Trophoblast cell (in vitro differentiated cells and primary cell): ENCODE measurements at regions not wholly inside any gene's neighbourhood (a gene's known extent, or its start where the extent isn't known, plus 50 kb on each side); places are given as distances from the start of the nearest gene placed in this dataset.

Experiments used
- DNase-seq, 2 donors: peaks; one replicate each; pipeline ENCODE4 v3.0.0-alpha.2; 2016
- H2AFZ ChIP-seq: 2 replicates; pipeline ENCODE4 v1.6.1; 2013; ENCODE audit warnings: low read length, moderate library complexity, mild to moderate bottlenecking; ENCODE audit not compliant: insufficient read depth, poor library complexity
- H2AK5ac ChIP-seq: 2 replicates; pipeline ENCODE4 v1.6.1; 2013; ENCODE audit warnings: mild to moderate bottlenecking, low read length
- H2BK120ac ChIP-seq: 2 replicates; pipeline ENCODE4 v1.6.1; 2013; ENCODE audit warnings: low read length, mild to moderate bottlenecking, moderate library complexity; ENCODE audit not compliant: insufficient read depth, poor library complexity
- H2BK12ac ChIP-seq: 2 replicates; pipeline ENCODE4 v1.6.1; 2013; ENCODE audit warnings: mild to moderate bottlenecking, low read length, moderate library complexity
- H2BK5ac ChIP-seq: 2 replicates; pipeline ENCODE4 v1.6.1; 2013; ENCODE audit warnings: low read length, low read depth, moderate library complexity, mild to moderate bottlenecking; ENCODE audit not compliant: poor library complexity
- H3K14ac ChIP-seq: 2 replicates; pipeline ENCODE4 v1.6.1; 2013; ENCODE audit warnings: mild to moderate bottlenecking, low read length
- H3K18ac ChIP-seq: 2 replicates; pipeline ENCODE4 v1.6.1; 2013; ENCODE audit warnings: mild to moderate bottlenecking, low read length
- H3K23ac ChIP-seq: 2 replicates; pipeline ENCODE4 v1.6.1; 2013; ENCODE audit warnings: low read length
- H3K27ac ChIP-seq: 2 replicates; pipeline ENCODE4 v1.5.1; 2013; ENCODE audit warnings: low read depth, mild to moderate bottlenecking, inconsistent platforms, low read length, moderate library complexity
- H3K27me3 ChIP-seq: 2 replicates; pipeline ENCODE4 v1.6.1; 2013; ENCODE audit warnings: inconsistent platforms, mild to moderate bottlenecking, low read length, moderate library complexity; ENCODE audit not compliant: insufficient read depth
- H3K36me3 ChIP-seq, 2 experiments: 1 replicate in 1 of 2; 2 replicates in 1 of 2; pipeline ENCODE4 v1.6.1; 2013; ENCODE audit warnings: low read length in 2 of 2, mild to moderate bottlenecking in 2 of 2, moderate library complexity in 1 of 2; ENCODE audit not compliant: insufficient read depth in 2 of 2, control insufficient read depth in 1 of 2
- H3K4ac ChIP-seq: 2 replicates; pipeline ENCODE4 v1.6.1; 2013; ENCODE audit warnings: low read depth, mild to moderate bottlenecking, low read length, moderate library complexity
- H3K4me1 ChIP-seq, 2 experiments: 1 replicate in 1 of 2; 2 replicates in 1 of 2; pipeline ENCODE4 v1.6.1; 2013; ENCODE audit warnings: low read length in 2 of 2, mild to moderate bottlenecking in 2 of 2, moderate library complexity in 1 of 2; ENCODE audit not compliant: insufficient read depth in 2 of 2, control insufficient read depth in 1 of 2
- H3K4me2 ChIP-seq: 2 replicates; pipeline ENCODE4 v1.6.1; 2013; ENCODE audit warnings: inconsistent platforms, mild to moderate bottlenecking, low read length, moderate library complexity
- H3K4me3 ChIP-seq: 2 replicates; pipeline ENCODE4 v1.5.1; 2013; ENCODE audit warnings: mild to moderate bottlenecking, low read depth, low read length, inconsistent platforms
- H3K79me1 ChIP-seq: one replicate; pipeline ENCODE4 v1.6.1; 2013; ENCODE audit warnings: low read length
- H3K79me2 ChIP-seq: 2 replicates; pipeline ENCODE4 v1.6.1; 2013; ENCODE audit warnings: low read length, mild to moderate bottlenecking; ENCODE audit not compliant: control insufficient read depth, insufficient read depth, poor library complexity
- H3K9ac ChIP-seq: 2 replicates; pipeline ENCODE4 v1.6.1; 2013; ENCODE audit warnings: mild to moderate bottlenecking, low read length
- H3K9me3 ChIP-seq: 2 replicates; pipeline ENCODE4 v1.6.1; 2013; ENCODE audit warnings: low read depth, mild to moderate bottlenecking, control low read depth, inconsistent platforms, low read length; ENCODE audit not compliant: insufficient read depth
- H4K12ac ChIP-seq: 2 replicates; pipeline ENCODE4 v1.6.1; 2013; ENCODE audit warnings: low read depth, mild to moderate bottlenecking, low read length, moderate library complexity
- H4K8ac ChIP-seq: 2 replicates; pipeline ENCODE4 v1.6.1; 2013; ENCODE audit warnings: low read depth, mild to moderate bottlenecking, low read length, moderate library complexity
- H4K91ac ChIP-seq: one replicate; pipeline ENCODE4 v1.6.1; 2013; ENCODE audit warnings: low read depth, mild to moderate bottlenecking, low read length, moderate library complexity
- WGBS: extraction: QIAGEN DNeasy Blood & Tissue Kit; methylation state at CpG from one replicate; pipeline ENCODE4 v1.1.7; 2013; ENCODE audit warnings: missing lambda C conversion rate; ENCODE audit not compliant: insufficient read length, insufficient coverage; ENCODE audit errors: extremely low coverage; 5-methylcytosine and 5-hydroxymethylcytosine counted together

- Histone ChIP-seq H3K27ac (no peak overlapping the region), H4K12ac (no peak overlapping the region), H3K4ac (no peak overlapping the region), H3K79me1 (no peaks in the 10 kb centered on the region), H3K4me1 (no peaks in the 10 kb centered on the region), H3K18ac (no peak overlapping the region), H3K23ac (no peak overlapping the region), H3K4me3 (no peak overlapping the region), H3K9ac (no peak overlapping the region), H3K4me2 (no peak overlapping the region), H3K36me3 (no peaks in the 10 kb centered on the region), H2AFZ (no peak overlapping the region), H2BK5ac (no peak overlapping the region), H2BK12ac (no peak overlapping the region), H3K9me3 (no peaks in the 10 kb centered on the region), H2BK120ac (no peak overlapping the region), H3K14ac (no peak overlapping the region), H2AK5ac (no peak overlapping the region), H3K79me2 (no peaks in the 10 kb centered on the region), H4K8ac (no peak overlapping the region), H4K91ac (no peak overlapping the region), H3K27me3 (no peaks in the 10 kb centered on the region)
- no CpG with 5 or more reads among the region's 10 CpGs for WGBS
- DNase-seq, result no peak
Measured at GRCh38 chr11:46216019-46216764, 61.3 kb upstream of the CREB3L1 start.

GRCh38 chr11:46215208-46215931 lies 62.1 kb upstream of the CREB3L1 start:
- no peak overlapping the region for H3K4me2 ChIP-seq
- no peak overlapping the region for H3K23ac ChIP-seq
- DNase-seq, result no peak
- H3K14ac ChIP-seq, result no peak overlapping the region
- H2BK12ac ChIP-seq, result no peak overlapping the region
- no peak overlapping the region for H3K18ac ChIP-seq
- H3K4me3 ChIP-seq, result no peak overlapping the region
- no peaks in the 10 kb centered on the region for H3K4me1 ChIP-seq
- H4K8ac ChIP-seq, result no peak overlapping the region
- no CpG with 5 or more reads among the region's 10 CpGs for WGBS
- no peaks in the 10 kb centered on the region for H3K79me1 ChIP-seq
- H3K36me3 ChIP-seq, result no peaks in the 10 kb centered on the region
- no peak overlapping the region for H3K27ac ChIP-seq
- H3K4ac ChIP-seq, result no peak overlapping the region
- no peak overlapping the region for H2AFZ ChIP-seq
- no peak overlapping the region for H2AK5ac ChIP-seq
- no peaks in the 10 kb centered on the region for H3K27me3 ChIP-seq
- H3K9ac ChIP-seq, result no peak overlapping the region
- no peak overlapping the region for H2BK5ac ChIP-seq
- no peak overlapping the region for H4K91ac ChIP-seq
- H4K12ac ChIP-seq, result no peak overlapping the region
- H3K9me3 ChIP-seq, result no peaks in the 10 kb centered on the region
- H2BK120ac ChIP-seq, result no peak overlapping the region
- H3K79me2 ChIP-seq, result no peaks in the 10 kb centered on the region

GRCh38 chr11:46212720-46213119 lies 64.7 kb upstream of the CREB3L1 start:
- H3K9me3 ChIP-seq, result no peaks in the 10 kb centered on the region
- H3K36me3 ChIP-seq, result no peaks in the 10 kb centered on the region
- H2AK5ac ChIP-seq, result no peak overlapping the region
- H3K4ac ChIP-seq, result no peak overlapping the region
- H2AFZ ChIP-seq, result no peak overlapping the region
- no peak overlapping the region for H4K12ac ChIP-seq
- H3K4me1 ChIP-seq, result no peaks in the 10 kb centered on the region
- H2BK12ac ChIP-seq, result no peak overlapping the region
- H3K14ac ChIP-seq, result no peak overlapping the region
- no peak overlapping the region for H3K9ac ChIP-seq
- no peak overlapping the region for H3K4me3 ChIP-seq
- no peaks in the 10 kb centered on the region for H3K27me3 ChIP-seq
- no peak overlapping the region for H3K4me2 ChIP-seq
- no peaks in the 10 kb centered on the region for H3K79me2 ChIP-seq
- H3K27ac ChIP-seq, result no peak overlapping the region
- H3K23ac ChIP-seq, result no peak overlapping the region
- DNase-seq, result no peak
- H3K18ac ChIP-seq, result no peak overlapping the region
- WGBS, result no CpG with 5 or more reads among the region's 3 CpGs
- no peak overlapping the region for H2BK5ac ChIP-seq
- H3K79me1 ChIP-seq, result no peaks in the 10 kb centered on the region
- H4K8ac ChIP-seq, result no peak overlapping the region
- H4K91ac ChIP-seq, result no peak overlapping the region
- no peak overlapping the region for H2BK120ac ChIP-seq

GRCh38 chr11:46210856-46211255 lies 66.6 kb upstream of the CREB3L1 start:
- Histone ChIP-seq H4K8ac (no peak overlapping the region), H3K79me1 (no peaks in the 10 kb centered on the region), H3K9me3 (no peaks in the 10 kb centered on the region), H3K4ac (no peak overlapping the region), H3K4me3 (no peak overlapping the region), H3K27ac (no peak overlapping the region), H3K36me3 (no peaks in the 10 kb centered on the region), H4K91ac (no peak overlapping the region), H2AK5ac (no peak overlapping the region), H3K9ac (no peak overlapping the region), H3K4me1 (no peaks in the 10 kb centered on the region), H3K79me2 (no peaks in the 10 kb centered on the region), H3K23ac (no peak overlapping the region), H2BK5ac (no peak overlapping the region), H3K18ac (no peak overlapping the region), H2BK120ac (no peak overlapping the region), H3K4me2 (no peak overlapping the region), H2AFZ (no peak overlapping the region), H3K14ac (no peak overlapping the region), H3K27me3 (no peaks in the 10 kb centered on the region), H4K12ac (no peak overlapping the region), H2BK12ac (no peak overlapping the region)
- DNase-seq, result no peak
- WGBS, result no CpG with 5 or more reads among the region's 3 CpGs
